Mucosa of descending colon (tissue), 3 donors: ENCODE measurements at regions not wholly inside any gene's neighbourhood (a gene's known extent, or its start where the extent isn't known, plus 50 kb on each side); places are given as distances from the start of the nearest gene placed in this dataset.

Source experiments
- ATAC-seq: fragments of 200-7000 bp; cut with Tn5 transposase; one replicate; pipeline ENCODE4 v1.9.1; 2020; ENCODE audit warnings: mild to moderate bottlenecking, moderate library complexity
- DNase-seq, 3 donors: peaks; one replicate each; pipeline ENCODE4 v3.0.0-alpha.2; 2020
- H3K36me3 ChIP-seq: fragments of 200-600 bp; one replicate; pipeline ENCODE4 v1.8.0; 2021; ENCODE audit warnings: low read depth, mild to moderate bottlenecking
- H3K4me1 ChIP-seq: fragments of 200-600 bp; one replicate; pipeline ENCODE4 v1.8.0; 2021; ENCODE audit warnings: low read depth, mild to moderate bottlenecking
- H3K4me3 ChIP-seq: fragments of 200-600 bp; one replicate; pipeline ENCODE4 v1.8.0; 2021; ENCODE audit warnings: mild to moderate bottlenecking
- H3K9me3 ChIP-seq: fragments of 200-600 bp; one replicate; pipeline ENCODE4 v1.8.0; 2021; ENCODE audit warnings: mild to moderate bottlenecking
- CTCF ChIP-seq: fragments of 200-600 bp; IDR thresholded peaks from one replicate; pipeline ENCODE4 v1.8.0; 2022; ENCODE audit warnings: antibody characterized with exemption, mild to moderate bottlenecking
- intact Hi-C, 2 donors: fragments of 100-400 bp; cut with DNase I in 1 of 2; cut with micrococcal nuclease in 1 of 2; formaldehyde crosslinking; loops; one replicate each; pipeline versions ENCODE4 v1.11.0 to v1.11.1; 2022; cut with DNase I, micrococcal nuclease
- donor health status: DM: no; HTN: no; CAD: no; lungs with moderate emphysema.
- donor health status: DM: no; HTN: no; CAD: no.
- donor health status: DM: no; HTN: yes; CAD: no.

GRCh38 chr6:140772576-140772975 lies 1360.1 kb upstream of the GJE1 start:
- no peak for DNase-seq
- no peaks in the 10 kb centered on the region for H3K4me1 ChIP-seq
- no peak overlapping the region for H3K4me3 ChIP-seq
- H3K36me3 ChIP-seq = no peaks in the 10 kb centered on the region
- ATAC-seq = no peak
- intact Hi-C loops = no loop called here
- TF ChIP-seq CTCF = no peak
- peaks cover 16% of the 10 kb centered on the region for H3K9me3 ChIP-seq

GRCh38 chr6:140768133-140768532 lies 1364.6 kb upstream of the GJE1 start:
- peaks cover 16% of the 10 kb centered on the region for H3K9me3 ChIP-seq
- no peak overlapping the region for H3K4me3 ChIP-seq
- H3K36me3 ChIP-seq = no peaks in the 10 kb centered on the region
- no peaks in the 10 kb centered on the region for H3K4me1 ChIP-seq
- DNase-seq (no peak), ATAC-seq (no peak)
- no peak for TF ChIP-seq CTCF
- intact Hi-C loops = no loop called here

- Histone ChIP-seq H3K4me3 (no peak overlapping the region), H3K36me3 (no peaks in the 10 kb centered on the region), H3K4me1 (no peaks in the 10 kb centered on the region), H3K9me3 (peaks cover 16% of the 10 kb centered on the region)
- ATAC-seq (no peak), DNase-seq (no peak)
- intact Hi-C loops = no loop called here
- TF ChIP-seq CTCF = no peak
These were observed 1365.7 kb upstream of the GJE1 start for GRCh38 chr6:140766999-140767398.

GRCh38 chr6:140758169-140758877 lies 1374.4 kb upstream of the GJE1 start:
- intact Hi-C loops = no loop called here
- no peak for ATAC-seq
- no peaks in the 10 kb centered on the region for H3K4me1 ChIP-seq
- no peak for TF ChIP-seq CTCF
- no peaks in the 10 kb centered on the region for H3K36me3 ChIP-seq
- DNase-seq = no peak
- no peak overlapping the region for H3K4me3 ChIP-seq
- no peaks in the 10 kb centered on the region for H3K9me3 ChIP-seq

GRCh38 chr6:140752234-140752633 lies 1377.8 kb upstream of the CITED2 start:
- no peak for TF ChIP-seq CTCF
- ATAC-seq (no peak), DNase-seq (no peak)
- Histone ChIP-seq H3K4me1 (no peaks in the 10 kb centered on the region), H3K9me3 (no peaks in the 10 kb centered on the region), H3K4me3 (no peak overlapping the region), H3K36me3 (no peaks in the 10 kb centered on the region)
- intact Hi-C loops = no loop called here

- Histone ChIP-seq H3K36me3 (no peaks in the 10 kb centered on the region), H3K4me3 (no peak overlapping the region), H3K4me1 (no peaks in the 10 kb centered on the region), H3K9me3 (no peaks in the 10 kb centered on the region)
- no peak for DNase-seq
- no peak for ATAC-seq
- TF ChIP-seq CTCF = no peak
- intact Hi-C loops = no loop called here
These were observed 1372.7 kb upstream of the CITED2 start for GRCh38 chr6:140747114-140747513.
